Aorta (tissue), 5 donors: ENCODE measurements at regions not wholly inside any gene's neighbourhood (a gene's known extent, or its start where the extent isn't known, plus 50 kb on each side); places are given as distances from the start of the nearest gene placed in this dataset.
"Not testable (repeated sequence)": the region's sequence is repeated elsewhere in the genome, so short reads cannot be mapped to it uniquely, and the experiment has no call there.

Experiments
- ATAC-seq: fragments of 200-7000 bp; cut with Tn5 transposase; one replicate; pipeline ENCODE4 v1.9.1; 2022; ENCODE audit warnings: moderate library complexity; ENCODE audit not compliant: low FRiP score
- DNase-seq, 2 donors: peaks; one replicate each; pipeline ENCODE4 v3.0.0-alpha.2; 2020
- H3K27ac ChIP-seq, 2 donors: one replicate each; pipeline ENCODE4 v1.5.1; 2013; ENCODE audit warnings: low read length in 2 of 2, mild to moderate bottlenecking in 2 of 2, moderate library complexity in 2 of 2, control low read depth in 1 of 2, inconsistent platforms in 1 of 2, low read depth in 1 of 2
- H3K27me3 ChIP-seq, 2 donors: one replicate each; pipeline ENCODE4 v1.6.1; 2013; ENCODE audit warnings: control low read depth in 1 of 2, low read length in 1 of 2, mild to moderate bottlenecking in 1 of 2, moderate library complexity in 1 of 2; ENCODE audit not compliant: insufficient read depth in 2 of 2, control insufficient read depth in 1 of 2
- H3K36me3 ChIP-seq, 2 donors: one replicate each; pipeline ENCODE4 v1.6.1; 2013; ENCODE audit warnings: control low read depth in 1 of 2, low read length in 1 of 2, mild to moderate bottlenecking in 1 of 2; ENCODE audit not compliant: insufficient read depth in 2 of 2, control insufficient read depth in 1 of 2
- H3K4me1 ChIP-seq, 2 donors: one replicate each; pipeline ENCODE4 v1.6.1; 2013; ENCODE audit warnings: low read length in 2 of 2, control low read depth in 1 of 2, mild to moderate bottlenecking in 1 of 2, moderate library complexity in 1 of 2; ENCODE audit not compliant: insufficient read depth in 2 of 2, control insufficient read depth in 1 of 2
- H3K4me3 ChIP-seq, 2 donors: one replicate each; pipeline ENCODE4 v1.5.1; 2013; ENCODE audit warnings: low read length in 2 of 2, control low read depth in 1 of 2, mild to moderate bottlenecking in 1 of 2
- H3K9me3 ChIP-seq: one replicate; pipeline ENCODE4 v1.6.1; 2013; ENCODE audit warnings: mild to moderate bottlenecking, low read length; ENCODE audit not compliant: control insufficient read depth
- WGBS, 2 donors: extraction: QIAGEN DNeasy Blood & Tissue Kit; methylation state at CpG; one replicate each; pipeline ENCODE4 v1.1.7; 2013; 5-methylcytosine and 5-hydroxymethylcytosine counted together
- intact Hi-C, 2 donors: fragments of 100-400 bp; cut with DNase I; formaldehyde crosslinking; loops; one replicate each; pipeline versions ENCODE4 v1.14.2 to v1.15.0; 2022
- donor health status: healthy with polysubstance abuse.
- donor health status: Bipolar disorder and iron deficiency.
- donor health status: DM: no; HTN: no; CAD: no.
- donor health status: DM: no; HTN: no; CAD: no.
- donor health status: DM: yes; HTN: yes; CAD: no.

- H3K36me3 ChIP-seq, result no peaks in the 10 kb centered on the region
- intact Hi-C loops, result no loop called here
- ATAC-seq (no peak), DNase-seq (no peak)
- no peaks in the 10 kb centered on the region for H3K27me3 ChIP-seq
- no peaks in the 10 kb centered on the region for H3K9me3 ChIP-seq
- H3K4me1 ChIP-seq, result no peaks in the 10 kb centered on the region
- WGBS, 2 donors, result 63 to 70% methylated on average over 17 of the region's 17 CpGs
- H3K4me3 ChIP-seq, result no peak overlapping the region
- no peak overlapping the region for H3K27ac ChIP-seq
Measured at GRCh38 chr2:11941201-11942177, 195.1 kb downstream of the LPIN1 start.

GRCh38 chr2:11942178-11942569 lies 195.7 kb downstream of the LPIN1 start:
- ATAC-seq, result no peak
- Histone ChIP-seq H3K27me3 (no peaks in the 10 kb centered on the region), H3K4me1 (no peaks in the 10 kb centered on the region), H3K9me3 (no peaks in the 10 kb centered on the region), H3K27ac (no peak overlapping the region), H3K4me3 (no peak overlapping the region), H3K36me3 (no peaks in the 10 kb centered on the region)
- DNase-seq, result no peak
- 92 to 93% methylated on average over 5 of the region's 5 CpGs for WGBS, 2 donors
- intact Hi-C loops, result no loop called here

GRCh38 chr2:11944311-11944710 lies 197.9 kb downstream of the LPIN1 start:
- Histone ChIP-seq H3K4me1 (no peaks in the 10 kb centered on the region), H3K27me3 (no peaks in the 10 kb centered on the region), H3K4me3 (no peak overlapping the region), H3K36me3 (no peaks in the 10 kb centered on the region), H3K27ac (no peak overlapping the region), H3K9me3 (no peaks in the 10 kb centered on the region)
- intact Hi-C loops, result no loop called here
- WGBS, 2 donors, result 77 to 87% methylated on average over 4 of the region's 4 CpGs
- DNase-seq, result no peak
- ATAC-seq, result no peak

GRCh38 chr2:11945139-11946126 lies 199.0 kb downstream of the LPIN1 start:
- no peak for DNase-seq
- H3K9me3 ChIP-seq, result no peaks in the 10 kb centered on the region
- intact Hi-C loops, result no loop called here
- H3K27me3 ChIP-seq, result no peaks in the 10 kb centered on the region
- H3K27ac ChIP-seq, result no peak overlapping the region
- no peaks in the 10 kb centered on the region for H3K4me1 ChIP-seq
- 72 to 75% methylated on average over 5 of the region's 5 CpGs for WGBS, 2 donors
- ATAC-seq, result no peak
- no peaks in the 10 kb centered on the region for H3K36me3 ChIP-seq
- H3K4me3 ChIP-seq, result no peak overlapping the region

GRCh38 chr2:11947956-11948355 lies 201.5 kb downstream of the LPIN1 start:
- H3K9me3 ChIP-seq, result peaks cover 2% of the 10 kb centered on the region
- intact Hi-C loops, result no loop called here
- no peak for DNase-seq
- no peaks in the 10 kb centered on the region for H3K36me3 ChIP-seq
- WGBS, 2 donors, result 96 to 98% methylated on average over 4 of the region's 4 CpGs
- H3K4me3 ChIP-seq, result no peak overlapping the region
- H3K27me3 ChIP-seq, result no peaks in the 10 kb centered on the region
- H3K4me1 ChIP-seq, result no peaks in the 10 kb centered on the region
- H3K27ac ChIP-seq, result no peak overlapping the region
- ATAC-seq, result no peak

GRCh38 chr2:11949732-11950523 lies 203.5 kb downstream of the LPIN1 start:
- H3K9me3 ChIP-seq, result peaks cover 2% of the 10 kb centered on the region
- intact Hi-C loops, result no loop called here
- H3K4me3 ChIP-seq, result no peak overlapping the region
- DNase-seq (no peak), ATAC-seq (no peak)
- WGBS, 2 donors, result 61 to 74% methylated on average over 4 of the region's 4 CpGs
- no peak overlapping the region for H3K27ac ChIP-seq
- H3K4me1 ChIP-seq, result no peaks in the 10 kb centered on the region
- H3K27me3 ChIP-seq, result no peaks in the 10 kb centered on the region
- H3K36me3 ChIP-seq, result no peaks in the 10 kb centered on the region

- H3K27me3 ChIP-seq, result no peaks in the 10 kb centered on the region
- H3K4me1 ChIP-seq, result no peaks in the 10 kb centered on the region
- no peak for ATAC-seq
- intact Hi-C loops, result no loop called here
- no peak for DNase-seq
- no peaks in the 10 kb centered on the region for H3K36me3 ChIP-seq
- no peak overlapping the region for H3K4me3 ChIP-seq
- no peak overlapping the region for H3K27ac ChIP-seq
- H3K9me3 ChIP-seq, result peaks cover 2% of the 10 kb centered on the region
- 95 to 96% methylated on average over 2 of the region's 2 CpGs for WGBS, 2 donors
Measured at GRCh38 chr2:11950896-11951295, 204.5 kb downstream of the LPIN1 start.

- ATAC-seq, H3K4me1 ChIP-seq, H3K9me3 ChIP-seq, H3K36me3 ChIP-seq, H3K27me3 ChIP-seq, H3K4me3 ChIP-seq, intact Hi-C loops, DNase-seq, H3K27ac ChIP-seq: not testable (repeated sequence)
- WGBS, 2 donors, result 88 to 93% methylated on average over 6 of the region's 6 CpGs
Measured at GRCh38 chr2:11951492-11951891, 205.1 kb downstream of the LPIN1 start.
